ENCODE measurements at regions not wholly inside any gene's neighbourhood (a gene's known extent, or its start where the extent isn't known, plus 50 kb on each side); places are given as distances from the start of the nearest gene placed in this dataset.

DNA sequence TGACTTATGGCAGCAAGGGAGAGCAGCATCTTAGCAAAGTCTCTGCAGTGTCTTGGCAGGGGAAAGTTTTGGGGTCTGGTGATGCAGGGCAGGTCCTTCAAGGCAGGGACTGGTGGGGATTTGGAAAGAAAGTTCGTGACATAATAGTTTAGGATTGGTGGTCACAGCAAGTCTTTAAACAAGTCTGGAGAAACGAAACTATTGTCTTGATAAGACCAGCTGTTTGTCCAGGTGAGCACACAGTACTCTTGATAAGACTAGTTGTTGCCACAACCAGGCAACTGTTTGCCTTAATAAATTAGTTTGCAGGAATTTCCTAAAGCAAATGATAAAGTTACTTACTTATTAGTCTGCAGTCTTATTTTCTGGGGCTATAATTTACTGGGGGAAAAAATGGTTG is 136.1 kb downstream of the AKR1D1 start:
- TF ChIP-seq SMAD4 (CRISPR knock-in tag; IDR thresholded peaks at IDR 0.05), result no peak
- TF ChIP-seq, protein P1, sequence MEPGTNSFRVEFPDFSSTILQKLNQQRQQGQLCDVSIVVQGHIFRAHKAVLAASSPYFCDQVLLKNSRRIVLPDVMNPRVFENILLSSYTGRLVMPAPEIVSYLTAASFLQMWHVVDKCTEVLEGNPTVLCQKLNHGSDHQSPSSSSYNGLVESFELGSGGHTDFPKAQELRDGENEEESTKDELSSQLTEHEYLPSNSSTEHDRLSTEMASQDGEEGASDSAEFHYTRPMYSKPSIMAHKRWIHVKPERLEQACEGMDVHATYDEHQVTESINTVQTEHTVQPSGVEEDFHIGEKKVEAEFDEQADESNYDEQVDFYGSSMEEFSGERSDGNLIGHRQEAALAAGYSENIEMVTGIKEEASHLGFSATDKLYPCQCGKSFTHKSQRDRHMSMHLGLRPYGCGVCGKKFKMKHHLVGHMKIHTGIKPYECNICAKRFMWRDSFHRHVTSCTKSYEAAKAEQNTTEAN (CRISPR knock-in tag; IDR thresholded peaks at IDR 0.05), result no peak
